ENCODE measurements at regions not wholly inside any gene's neighbourhood (a gene's known extent, or its start where the extent isn't known, plus 50 kb on each side); places are given as distances from the start of the nearest gene placed in this dataset.

DNA sequence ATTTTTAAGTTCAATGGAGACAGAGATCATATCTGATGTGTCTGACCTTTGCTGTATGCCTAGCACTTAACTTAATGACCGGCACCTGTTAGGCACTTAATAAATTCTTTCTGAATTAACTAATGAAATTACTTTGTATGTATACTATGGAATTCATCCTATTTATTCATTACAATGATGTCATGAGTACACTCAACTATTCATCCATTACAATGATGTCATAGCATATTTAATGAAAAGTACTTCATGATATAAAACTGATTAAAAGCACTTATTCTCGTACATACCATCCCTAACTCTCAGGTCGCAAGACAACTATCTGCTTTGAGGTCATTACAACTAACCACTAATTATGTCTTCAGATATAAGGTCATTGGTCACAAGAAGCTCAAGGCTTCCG is 1131.6 kb downstream of the DTWD2 start:
- TF ChIP-seq, protein P1, sequence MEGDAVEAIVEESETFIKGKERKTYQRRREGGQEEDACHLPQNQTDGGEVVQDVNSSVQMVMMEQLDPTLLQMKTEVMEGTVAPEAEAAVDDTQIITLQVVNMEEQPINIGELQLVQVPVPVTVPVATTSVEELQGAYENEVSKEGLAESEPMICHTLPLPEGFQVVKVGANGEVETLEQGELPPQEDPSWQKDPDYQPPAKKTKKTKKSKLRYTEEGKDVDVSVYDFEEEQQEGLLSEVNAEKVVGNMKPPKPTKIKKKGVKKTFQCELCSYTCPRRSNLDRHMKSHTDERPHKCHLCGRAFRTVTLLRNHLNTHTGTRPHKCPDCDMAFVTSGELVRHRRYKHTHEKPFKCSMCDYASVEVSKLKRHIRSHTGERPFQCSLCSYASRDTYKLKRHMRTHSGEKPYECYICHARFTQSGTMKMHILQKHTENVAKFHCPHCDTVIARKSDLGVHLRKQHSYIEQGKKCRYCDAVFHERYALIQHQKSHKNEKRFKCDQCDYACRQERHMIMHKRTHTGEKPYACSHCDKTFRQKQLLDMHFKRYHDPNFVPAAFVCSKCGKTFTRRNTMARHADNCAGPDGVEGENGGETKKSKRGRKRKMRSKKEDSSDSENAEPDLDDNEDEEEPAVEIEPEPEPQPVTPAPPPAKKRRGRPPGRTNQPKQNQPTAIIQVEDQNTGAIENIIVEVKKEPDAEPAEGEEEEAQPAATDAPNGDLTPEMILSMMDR (IDR thresholded peaks at IDR 0.05 in 8 of 11, conservative IDR thresholded peaks at IDR 0.05 in 3 of 11), result no peak
- TF ChIP-seq POLR2AphosphoS5 (IDR thresholded peaks at IDR 0.05), result no peak

Data from spleen (tissue), 7 donors.